Left ventricle myocardium superior (tissue), 1 donor: ENCODE measurements at regions not wholly inside any gene's neighbourhood (a gene's known extent, or its start where the extent isn't known, plus 50 kb on each side); places are given as distances from the start of the nearest gene placed in this dataset.
"Not testable (repeated sequence)": the region's sequence is repeated elsewhere in the genome, so short reads cannot be mapped to it uniquely, and the experiment has no call there.

Experiments used
- ATAC-seq: fragments of 200-7000 bp; cut with Tn5 transposase; one replicate; pipeline ENCODE4 v1.9.1; 2020; ENCODE audit warnings: mild to moderate bottlenecking, moderate library complexity
- DNase-seq: peaks from one replicate; pipeline ENCODE4 v3.0.0-alpha.2; 2020
- intact Hi-C: fragments of 100-400 bp; cut with micrococcal nuclease; formaldehyde crosslinking; loops from one replicate; pipeline ENCODE4 v1.11.0; 2022
- donor health status: DM: no; HTN: yes; CAD: no; lungs with severe emphysema.

GRCh38 chr10:91000470-91000869, 79.6 kb upstream of the ANKRD1 start:
- intact Hi-C loops = no loop called here
- DNase-seq (no peak), ATAC-seq (no peak)

DNA sequence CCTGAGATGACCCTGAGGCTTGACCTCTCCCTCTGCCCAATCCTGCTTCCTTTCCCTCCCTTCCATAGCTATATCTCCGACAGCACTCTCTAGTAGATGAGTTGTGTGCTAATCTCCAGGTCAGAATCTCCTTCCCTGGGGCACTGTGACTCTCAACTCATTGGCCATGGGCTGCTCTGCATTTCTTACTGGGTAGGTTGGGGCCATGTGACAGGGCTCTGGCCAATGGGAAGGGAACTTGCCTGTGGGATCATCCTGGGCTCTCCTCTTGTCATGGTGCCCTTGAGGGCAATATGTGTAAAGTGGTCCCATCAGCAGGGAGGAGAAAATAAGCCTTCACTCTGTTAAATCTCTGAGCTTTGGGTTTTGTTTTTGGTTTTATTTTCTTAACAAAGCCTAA, 80.1 kb upstream of the ANKRD1 start:
- intact Hi-C loops = no loop called here

GRCh38 chr10:91002656-91003055, 81.8 kb upstream of the ANKRD1 start:
- intact Hi-C loops = no loop called here
- DNase-seq = no peak
- ATAC-seq = no peak

More for the DNA sequence above, 80.1 kb upstream of the ANKRD1 start:
- ATAC-seq (no peak), DNase-seq (no peak)

DNA sequence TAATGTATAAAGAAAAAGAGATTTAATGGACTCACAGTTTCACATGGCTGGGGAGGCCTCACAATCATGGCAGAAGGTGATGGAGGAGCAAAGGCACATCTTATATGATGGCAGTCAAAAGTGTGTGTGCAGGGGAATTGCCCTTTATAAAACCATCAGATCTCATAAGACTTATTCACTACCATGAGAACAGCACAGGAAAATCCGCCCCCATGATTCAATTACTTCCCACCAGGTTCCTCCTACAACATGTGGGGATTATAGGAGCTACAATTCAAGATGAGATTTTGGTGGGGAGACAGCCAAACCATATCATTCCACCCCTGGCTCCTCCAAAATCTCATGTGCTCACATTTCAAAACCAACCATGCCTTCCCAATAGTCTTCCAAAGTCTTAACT, 82.5 kb upstream of the ANKRD1 start:
- intact Hi-C loops, ATAC-seq, DNase-seq: not testable (repeated sequence)

GRCh38 chr10:91005276-91005675, 84.4 kb upstream of the ANKRD1 start:
- intact Hi-C loops = loop anchor here (5.0 kb wide), 1 partner anchor 247 kb away; no protein-coding TSS in a partner anchor
- not testable (repeated sequence) for DNase-seq, ATAC-seq

DNA sequence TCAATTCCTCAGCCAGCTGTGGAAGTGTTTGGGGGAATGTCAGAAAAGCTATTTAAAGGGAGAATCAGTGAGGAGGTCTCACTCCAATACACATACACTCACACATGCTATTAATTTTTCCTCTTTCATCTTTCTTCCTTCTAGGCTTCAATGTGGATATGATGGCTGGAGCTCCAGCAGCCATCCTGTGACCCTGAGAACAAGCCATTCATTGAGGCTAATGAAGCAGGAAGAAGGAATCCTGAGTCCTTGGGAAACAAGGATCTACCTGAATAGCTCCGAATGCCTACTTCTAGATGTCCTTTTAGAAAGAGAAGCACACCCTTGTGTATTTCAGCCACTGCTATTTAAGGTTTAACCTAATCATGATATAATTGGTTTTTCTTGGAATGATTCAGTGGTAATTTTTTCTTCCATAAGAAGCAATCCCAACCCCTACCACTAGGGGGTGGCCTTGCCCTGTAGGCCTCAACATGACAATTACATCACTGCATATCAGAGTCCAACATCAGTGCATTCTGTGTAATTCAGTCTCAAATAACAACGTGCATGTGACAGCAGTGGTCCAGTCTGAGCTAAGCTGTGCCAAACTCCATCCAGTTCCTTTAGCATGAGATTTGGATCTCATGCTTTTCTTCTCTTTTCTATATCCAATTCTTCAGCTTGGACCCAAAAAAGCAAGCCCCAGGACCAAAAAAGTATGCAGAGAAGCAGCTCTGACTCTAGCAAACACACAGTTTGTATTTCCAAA, 85.3 kb upstream of the ANKRD1 start:
- peak; percentile 83 for ATAC-seq
- intact Hi-C loops = loop anchor here (5.0 kb wide), 1 partner anchor 246 kb away; no protein-coding TSS in a partner anchor

GRCh38 chr10:91006752-91007346, 86.0 kb upstream of the ANKRD1 start:
- ATAC-seq = peak; percentile 14
- intact Hi-C loops = loop anchor here (5.0 kb wide), 1 partner anchor 245 kb away; no protein-coding TSS in a partner anchor
- no peak for DNase-seq

More for the DNA sequence above, 85.3 kb upstream of the ANKRD1 start:
- DNase-seq = peak; percentile 35

DNA sequence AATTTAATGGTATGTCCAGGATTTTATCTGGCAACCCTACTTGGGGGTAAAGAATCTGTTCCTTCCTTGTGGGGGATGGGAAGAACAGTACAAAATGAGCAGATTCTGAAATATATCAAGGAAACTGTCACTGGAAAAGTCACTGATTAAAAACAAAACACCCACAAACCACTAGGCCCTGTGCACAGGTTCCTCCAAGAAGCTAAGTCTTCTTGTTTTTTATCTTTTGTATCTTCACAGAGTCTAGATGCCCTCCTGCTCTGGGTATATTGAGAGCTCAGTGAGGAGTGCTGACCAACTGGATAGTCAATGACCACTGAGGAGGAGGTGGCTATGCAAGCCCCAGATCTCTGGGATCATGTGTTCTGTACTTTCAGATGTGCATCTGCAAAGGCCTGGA, 86.8 kb upstream of the ANKRD1 start:
- ATAC-seq = no peak
- intact Hi-C loops = loop anchor here (5.0 kb wide), 1 partner anchor 245 kb away; no protein-coding TSS in a partner anchor
- no peak for DNase-seq

DNA sequence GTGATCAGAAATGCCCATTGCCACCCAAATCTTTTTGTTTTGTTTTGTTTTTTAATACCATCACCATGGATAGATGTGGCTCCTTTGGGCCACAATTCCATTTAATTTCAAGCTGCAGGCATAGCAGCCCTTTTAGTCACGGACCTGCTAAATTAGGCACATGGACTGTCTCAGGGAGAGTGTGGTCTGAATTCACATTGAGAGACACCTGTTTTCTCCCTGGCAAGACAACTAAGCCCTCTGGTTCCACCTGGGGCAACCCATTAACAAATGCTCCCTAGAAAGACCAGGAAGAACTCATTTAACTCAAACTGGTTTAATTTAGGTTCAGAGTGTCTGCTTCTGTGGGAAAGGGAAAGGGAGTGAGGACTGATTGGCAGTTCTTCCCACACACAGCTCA, 88.2 kb upstream of the ANKRD1 start:
- intact Hi-C loops = loop anchor here (5.0 kb wide), 1 partner anchor 243 kb away; no protein-coding TSS in a partner anchor
- DNase-seq (no peak), ATAC-seq (no peak)

- intact Hi-C loops = no loop called here
- no peak for ATAC-seq
- DNase-seq = no peak
Measured at GRCh38 chr10:91010952-91011351, 90.1 kb upstream of the ANKRD1 start.

- ATAC-seq (no peak), DNase-seq (no peak)
- intact Hi-C loops = no loop called here
Measured at GRCh38 chr10:91012502-91012901, 91.6 kb upstream of the ANKRD1 start.

DNA sequence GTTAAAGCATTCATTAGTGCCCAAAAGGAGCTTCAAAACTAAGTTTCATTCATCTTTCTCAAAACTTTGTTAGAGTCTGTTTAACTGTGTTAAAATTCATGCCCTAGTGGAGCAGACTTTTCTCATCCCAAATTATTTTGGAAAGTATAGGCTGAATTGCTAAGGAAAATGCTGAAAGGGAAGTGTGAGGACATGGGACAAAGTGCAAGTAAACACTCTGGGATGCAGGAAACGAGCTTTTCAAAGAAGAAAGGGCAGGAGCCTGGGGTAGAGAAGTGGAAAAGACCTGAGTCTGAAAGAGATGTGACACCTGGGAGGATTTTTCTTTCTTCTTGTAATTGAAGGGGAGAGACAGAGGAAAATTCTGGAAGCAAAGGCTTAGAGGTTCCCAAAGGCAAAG, 93.1 kb upstream of the ANKRD1 start:
- ATAC-seq (no peak), DNase-seq (no peak)
- intact Hi-C loops = no loop called here

GRCh38 chr10:91017198-91017597, 96.3 kb upstream of the ANKRD1 start:
- ATAC-seq = no peak
- DNase-seq = no peak
- intact Hi-C loops = no loop called here

DNA sequence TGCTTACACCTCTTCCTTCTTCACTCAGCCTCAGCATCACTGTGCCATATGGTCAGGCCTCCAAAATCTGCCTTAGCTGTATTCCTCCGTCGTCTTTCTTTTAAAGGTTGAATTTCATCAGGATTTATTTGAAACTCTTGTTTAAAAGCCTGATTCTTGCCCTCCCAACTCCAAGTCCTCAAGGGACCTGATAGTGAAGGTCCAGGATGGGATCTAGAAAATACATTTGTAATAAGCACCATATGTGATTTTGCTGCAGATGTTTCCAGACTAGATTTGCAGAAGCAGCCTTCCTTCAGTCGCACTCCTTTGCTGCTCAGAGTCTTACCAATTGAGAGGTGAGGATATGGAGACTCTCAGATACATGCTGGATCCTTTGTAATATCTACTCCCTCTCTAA, 101.0 kb upstream of the ANKRD1 start:
- no peak for ATAC-seq
- no peak for DNase-seq
- intact Hi-C loops = no loop called here

- intact Hi-C loops = no loop called here
- ATAC-seq = no peak
- DNase-seq = no peak
Measured at GRCh38 chr10:91022390-91022789, 101.5 kb upstream of the ANKRD1 start.

DNA sequence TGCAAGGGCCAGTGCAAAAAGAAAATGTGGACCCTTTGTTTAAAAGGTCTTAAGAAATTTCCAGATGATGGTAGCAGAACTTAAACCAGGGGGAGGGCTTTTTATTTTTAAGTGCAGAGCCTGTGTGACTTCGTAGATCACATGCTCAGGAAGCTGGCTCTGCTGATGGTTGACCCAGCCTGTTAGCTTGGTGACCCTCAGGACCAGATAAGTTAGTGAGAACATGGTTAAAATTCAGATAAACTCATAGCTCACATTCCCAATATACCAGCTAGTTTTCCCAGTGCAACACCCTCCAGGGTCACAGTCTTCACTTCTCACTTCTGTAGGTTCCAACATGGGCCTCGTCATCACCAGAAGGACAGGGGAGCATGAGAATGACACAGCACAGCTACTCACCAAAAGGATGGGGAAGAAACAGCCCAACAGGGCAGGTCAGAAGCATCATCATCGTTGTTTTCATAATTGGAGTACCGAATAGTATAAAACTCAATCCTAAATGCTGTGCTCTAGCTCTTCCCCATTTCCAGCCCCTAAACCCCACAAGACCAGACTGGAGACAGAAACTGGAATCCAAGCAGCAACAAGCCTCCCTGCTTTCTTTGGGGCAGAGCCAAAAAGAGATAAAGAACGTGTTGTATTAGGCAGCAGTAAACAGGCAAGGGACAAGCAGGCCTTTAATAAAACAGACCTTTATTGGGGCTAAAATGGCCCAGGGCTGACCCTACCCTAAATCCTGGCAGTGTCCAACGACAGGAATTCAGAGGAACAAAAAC, 102.2 kb upstream of the ANKRD1 start:
- DNase-seq (no peak), ATAC-seq (peak; percentile 92)
- intact Hi-C loops = no loop called here

DNA sequence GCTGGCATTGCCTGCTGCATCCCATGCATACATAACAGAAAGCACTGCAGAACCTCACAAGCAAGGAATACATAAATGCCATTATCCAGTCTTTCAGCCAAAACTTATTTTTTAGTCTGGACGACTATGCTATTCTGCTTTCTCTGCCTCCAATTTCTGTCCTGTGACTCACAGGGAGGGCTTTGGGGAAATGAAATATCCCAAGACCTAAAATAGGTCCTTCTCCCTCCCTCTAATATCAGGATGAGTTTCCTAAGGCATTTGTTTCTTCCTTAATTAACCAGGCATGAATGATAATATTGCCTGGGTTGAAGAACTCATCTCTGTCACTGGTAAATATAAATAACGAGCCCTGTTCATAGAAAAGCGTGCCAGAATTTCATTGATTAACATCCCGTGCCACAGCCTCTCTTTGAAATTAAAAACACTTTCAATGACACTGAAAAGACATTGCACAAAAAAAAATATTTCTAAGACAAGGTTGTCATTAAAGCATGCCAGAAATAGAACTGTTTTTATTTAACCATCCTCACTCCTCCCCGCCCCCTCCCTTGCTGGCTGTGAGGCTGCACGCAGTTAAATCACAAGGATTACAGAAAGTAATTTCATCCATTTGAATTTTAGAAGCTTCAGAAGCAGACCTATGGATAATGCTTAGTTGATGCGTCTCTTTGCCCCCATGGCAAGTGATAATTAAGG, 103.0 kb upstream of the ANKRD1 start:
- intact Hi-C loops = no loop called here
- DNase-seq (no peak), ATAC-seq (peak; percentile 81)

GRCh38 chr10:91024541-91024940, 103.7 kb upstream of the ANKRD1 start:
- DNase-seq (no peak), ATAC-seq (no peak)
- intact Hi-C loops = no loop called here

GRCh38 chr10:91032611-91033206, 111.8 kb upstream of the ANKRD1 start:
- intact Hi-C loops = no loop called here
- ATAC-seq (peak; percentile 82), DNase-seq (no peak)
